H1 (cell line): ENCODE measurements at regions not wholly inside any gene's neighbourhood (a gene's known extent, or its start where the extent isn't known, plus 50 kb on each side); places are given as distances from the start of the nearest gene placed in this dataset.

Experiments
- BACH1 ChIP-seq: IDR thresholded peaks from 2 replicates; pipeline ENCODE4 v1.6.1; 2012; ENCODE audit warnings: low read length, improper control_type of control experiment
- FOSL1 ChIP-seq: IDR thresholded peaks from 2 replicates; pipeline ENCODE4 v1.6.1; 2011; ENCODE audit warnings: mild to moderate bottlenecking, low read depth, low read length, moderate library complexity; ENCODE audit not compliant: insufficient read depth
- MAFK ChIP-seq: IDR thresholded peaks from 2 replicates; pipeline ENCODE4 v1.6.1; 2012; ENCODE audit warnings: low read depth, mild to moderate bottlenecking, improper control_type of control experiment, low read length
- TF ChIP-seq, protein P1 (sequence below), 3 experiments: IDR thresholded peaks; 1 replicate in 2 of 3; 2 replicates in 1 of 3; pipeline versions ENCODE4 v1.5.1 to v1.6.1; 2011; ENCODE audit warnings: low read length in 3 of 3, mild to moderate bottlenecking in 3 of 3, inconsistent platforms in 2 of 3, low read depth in 1 of 3, moderate library complexity in 1 of 3; ENCODE audit not compliant: insufficient read depth in 1 of 3; ENCODE audit errors: control extremely low read depth in 1 of 3
- TF ChIP-seq, protein P2 (sequence below): IDR thresholded peaks from 2 replicates; pipeline ENCODE4 v1.6.1; 2012; ENCODE audit warnings: inconsistent platforms

DNA sequence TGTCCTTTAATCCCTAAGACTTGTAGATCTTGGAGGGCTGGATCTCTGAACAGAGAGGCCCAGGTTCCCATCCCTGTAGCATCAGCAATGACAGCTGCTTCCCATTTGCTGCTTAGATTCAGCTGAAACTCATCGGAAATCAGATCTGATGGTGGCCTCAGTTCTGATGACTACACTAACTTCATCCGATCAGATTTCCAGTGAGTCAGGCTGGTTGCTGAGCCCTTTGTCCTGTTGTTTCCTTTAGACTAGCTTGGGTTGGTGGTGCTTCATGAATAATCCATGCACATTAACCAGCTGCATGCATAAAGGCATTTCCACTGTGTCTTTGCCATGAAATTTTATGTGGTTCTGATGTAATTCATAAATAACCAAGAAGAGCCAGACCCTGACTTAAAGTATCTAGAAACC is 195.2 kb upstream of the TUT7 start (continued):
- TF ChIP-seq, protein P1, sequence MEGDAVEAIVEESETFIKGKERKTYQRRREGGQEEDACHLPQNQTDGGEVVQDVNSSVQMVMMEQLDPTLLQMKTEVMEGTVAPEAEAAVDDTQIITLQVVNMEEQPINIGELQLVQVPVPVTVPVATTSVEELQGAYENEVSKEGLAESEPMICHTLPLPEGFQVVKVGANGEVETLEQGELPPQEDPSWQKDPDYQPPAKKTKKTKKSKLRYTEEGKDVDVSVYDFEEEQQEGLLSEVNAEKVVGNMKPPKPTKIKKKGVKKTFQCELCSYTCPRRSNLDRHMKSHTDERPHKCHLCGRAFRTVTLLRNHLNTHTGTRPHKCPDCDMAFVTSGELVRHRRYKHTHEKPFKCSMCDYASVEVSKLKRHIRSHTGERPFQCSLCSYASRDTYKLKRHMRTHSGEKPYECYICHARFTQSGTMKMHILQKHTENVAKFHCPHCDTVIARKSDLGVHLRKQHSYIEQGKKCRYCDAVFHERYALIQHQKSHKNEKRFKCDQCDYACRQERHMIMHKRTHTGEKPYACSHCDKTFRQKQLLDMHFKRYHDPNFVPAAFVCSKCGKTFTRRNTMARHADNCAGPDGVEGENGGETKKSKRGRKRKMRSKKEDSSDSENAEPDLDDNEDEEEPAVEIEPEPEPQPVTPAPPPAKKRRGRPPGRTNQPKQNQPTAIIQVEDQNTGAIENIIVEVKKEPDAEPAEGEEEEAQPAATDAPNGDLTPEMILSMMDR (IDR thresholded peaks at IDR 0.05; ENCODE audit: control extremely low read depth in 1 of 3, insufficient read depth in 1 of 3, low read depth in 1 of 3, low read length in 3 of 3) = no peak
- TF ChIP-seq, protein P2, sequence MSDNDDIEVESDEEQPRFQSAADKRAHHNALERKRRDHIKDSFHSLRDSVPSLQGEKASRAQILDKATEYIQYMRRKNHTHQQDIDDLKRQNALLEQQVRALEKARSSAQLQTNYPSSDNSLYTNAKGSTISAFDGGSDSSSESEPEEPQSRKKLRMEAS = no peak
- TF ChIP-seq MAFK (no peak), FOSL1 (no peak), BACH1 (no peak)
